ENCODE measurements at regions not wholly inside any gene's neighbourhood (a gene's known extent, or its start where the extent isn't known, plus 50 kb on each side); places are given as distances from the start of the nearest gene placed in this dataset.

DNA sequence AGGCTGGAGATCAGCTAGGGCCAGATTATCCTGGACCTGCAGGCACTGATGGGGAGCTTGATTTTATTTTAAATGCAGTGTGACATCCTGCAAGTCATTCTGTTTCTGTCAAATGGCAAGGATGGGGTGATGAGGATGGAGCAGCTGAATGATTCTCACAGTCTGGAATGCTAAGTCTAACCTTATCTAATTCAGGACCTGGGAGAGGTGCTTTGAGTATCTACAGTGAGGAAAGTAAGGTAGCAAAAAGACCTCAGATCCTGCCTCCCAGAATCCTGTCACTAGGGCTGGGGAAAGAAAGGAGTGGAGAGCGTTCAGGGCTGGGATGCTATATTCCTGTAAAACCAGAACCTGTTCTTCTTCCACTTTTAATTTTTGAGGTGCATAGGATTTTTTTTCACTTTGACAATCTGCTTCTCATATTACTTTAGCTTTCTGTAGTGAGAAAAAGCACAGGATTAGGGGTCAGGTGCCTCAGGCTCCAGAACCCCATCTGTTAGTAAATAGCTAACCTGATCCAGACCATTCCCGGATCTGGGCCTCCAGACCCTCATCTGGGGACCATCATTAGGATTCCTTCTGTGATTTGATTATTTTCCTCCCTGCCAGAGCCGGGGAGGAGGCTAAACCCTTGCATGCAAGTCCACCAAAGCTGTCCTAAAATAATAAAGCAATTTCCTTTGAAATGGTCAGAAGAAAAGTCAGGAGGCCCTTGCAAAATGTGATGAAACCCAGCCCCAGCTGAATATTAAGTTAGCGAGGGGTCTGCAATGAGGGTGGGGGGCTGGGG lies 54.7 kb downstream of the ASCL1 start:
- Histone ChIP-seq H4K8ac (ENCODE audit: extremely low read depth, insufficient read depth, low read length) (no peak overlapping the region), H3K18ac (ENCODE audit: extremely low read depth, low read length) (0 out of 2 replicates have a peak overlapping the region, but pooled peaks have one; percentile 19), H2BK12ac (ENCODE audit: low read depth, low read length) (0 out of 2 replicates have a peak overlapping the region, but pooled peaks have one; percentile 18), H4K5ac (ENCODE audit: insufficient read length, low read depth, low read length) (no peak overlapping the region), H3K9me3 (ENCODE audit: insufficient read depth in 2 of 2, low read depth in 1 of 2, low read length in 1 of 2) (no peaks in the 10 kb centered on the region), H3K4me1 (replicated peaks in 1 of 4; ENCODE audit: control insufficient read depth in 3 of 4, insufficient read depth in 4 of 4, low read length in 3 of 4) (peaks cover 2 to 15% (median 6%) of the 10 kb centered on the region in 4 experiments), H3K79me1 (ENCODE audit: low read depth, low read length) (no peaks in the 10 kb centered on the region), H2BK15ac (ENCODE audit: low read length) (no peak overlapping the region), H3K4me2 (ENCODE audit: insufficient read depth in 1 of 2, low read depth in 2 of 2, low read length in 2 of 2) (peak overlapping the region; percentile 16 to 62), H3K27me3 (replicated peaks in 1 of 4; ENCODE audit: control insufficient read depth in 3 of 4, extremely low read depth in 1 of 4, insufficient read depth in 3 of 4, low read length in 3 of 4) (no peaks in the 10 kb centered on the region), H3K23me2 (ENCODE audit: low read depth, low read length) (no peaks in the 10 kb centered on the region), H3K27ac (ENCODE audit: low read depth, low read length) (no peak overlapping the region), H3K9ac (replicated peaks in 1 of 4; ENCODE audit: extremely low read depth in 1 of 4, low read depth in 3 of 4, low read length in 3 of 4) (no peak overlapping the region), H4K91ac (replicated peaks; ENCODE audit: insufficient read length, low read length) (no peak overlapping the region), H3K79me2 (ENCODE audit: control insufficient read depth in 1 of 2, insufficient read depth in 2 of 2, low read length in 2 of 2) (no peaks in the 10 kb centered on the region), H2AFZ (ENCODE audit: low read length) (peak overlapping the region; percentile 47; the same call in 1 of the 2 replicates), H2BK20ac (ENCODE audit: low read length) (no peak overlapping the region), H3K14ac (ENCODE audit: insufficient read length) (no peak overlapping the region), H4K20me1 (replicated peaks in 1 of 2; ENCODE audit: control insufficient read depth in 1 of 2, insufficient read depth in 2 of 2, low read length in 2 of 2) (no peaks in the 10 kb centered on the region), H2BK5ac (ENCODE audit: low read depth, low read length) (no peak overlapping the region), H3K4me3 (ENCODE audit: extremely low read depth in 1 of 4, insufficient read depth in 2 of 4, low read depth in 3 of 4, low read length in 4 of 4) (peak overlapping the region in 1 of 4 experiments; percentile 33; a peak in 2 of 8 replicates), H2AK5ac (ENCODE audit: low read depth, low read length) (no peak overlapping the region), H3K36me3 (ENCODE audit: control insufficient read depth in 2 of 4, insufficient read depth in 4 of 4, low read length in 3 of 4) (no peaks in the 10 kb centered on the region), H3K23ac (ENCODE audit: insufficient read length) (no peak overlapping the region), H3K4ac (replicated peaks; ENCODE audit: insufficient read length, low read depth, low read length) (no peak overlapping the region), H2BK120ac (replicated peaks; ENCODE audit: low read depth, low read length) (no peak overlapping the region), H3K56ac (replicated peaks; ENCODE audit: insufficient read length, low read depth, low read length) (no peak overlapping the region)
- ChIA-PET CTCF (ENCODE audit: partially characterized antibody) (interaction anchor here (0.6 to 2.3 kb wide), 4 partner anchors 17 to 523 kb away, joined by 3 to 7 read pairs (median 4); no protein-coding TSS in a partner anchor), POLR2A (ENCODE audit: partially characterized antibody) (no interaction called here)
- WGBS, 2 experiments (ENCODE audit: extremely low coverage in 1 of 2, insufficient coverage in 1 of 2, insufficient read length in 1 of 2, insufficient replicate concordance in 2 of 2, low coverage in 1 of 2, low lambda C conversion rate in 2 of 2, missing lambda C conversion rate in 1 of 2), result 80% methylated on average over 3 of the region's 4 CpGs; no CpG with 5 or more reads in 1 of the 2 experiments
- no peak for DNase-seq (ENCODE audit: low read depth in 1 of 2, low spot score in 2 of 2)
- FAIRE-seq, result no peak
- TF ChIP-seq, protein P1, sequence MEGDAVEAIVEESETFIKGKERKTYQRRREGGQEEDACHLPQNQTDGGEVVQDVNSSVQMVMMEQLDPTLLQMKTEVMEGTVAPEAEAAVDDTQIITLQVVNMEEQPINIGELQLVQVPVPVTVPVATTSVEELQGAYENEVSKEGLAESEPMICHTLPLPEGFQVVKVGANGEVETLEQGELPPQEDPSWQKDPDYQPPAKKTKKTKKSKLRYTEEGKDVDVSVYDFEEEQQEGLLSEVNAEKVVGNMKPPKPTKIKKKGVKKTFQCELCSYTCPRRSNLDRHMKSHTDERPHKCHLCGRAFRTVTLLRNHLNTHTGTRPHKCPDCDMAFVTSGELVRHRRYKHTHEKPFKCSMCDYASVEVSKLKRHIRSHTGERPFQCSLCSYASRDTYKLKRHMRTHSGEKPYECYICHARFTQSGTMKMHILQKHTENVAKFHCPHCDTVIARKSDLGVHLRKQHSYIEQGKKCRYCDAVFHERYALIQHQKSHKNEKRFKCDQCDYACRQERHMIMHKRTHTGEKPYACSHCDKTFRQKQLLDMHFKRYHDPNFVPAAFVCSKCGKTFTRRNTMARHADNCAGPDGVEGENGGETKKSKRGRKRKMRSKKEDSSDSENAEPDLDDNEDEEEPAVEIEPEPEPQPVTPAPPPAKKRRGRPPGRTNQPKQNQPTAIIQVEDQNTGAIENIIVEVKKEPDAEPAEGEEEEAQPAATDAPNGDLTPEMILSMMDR (IDR thresholded peaks at IDR 0.05; ENCODE audit: control extremely low read depth in 1 of 3, insufficient read depth in 1 of 3, low read depth in 1 of 3, low read length in 3 of 3), result no peak
- TF ChIP-seq MAFK (IDR thresholded peaks at IDR 0.05; ENCODE audit: low read depth, low read length) (no peak), RXRA (IDR thresholded peaks at IDR 0.05; ENCODE audit: insufficient read depth, low read depth, low read length) (no peak), TAF1 (IDR thresholded peaks at IDR 0.05; ENCODE audit: low read depth, low read length) (no peak), KDM5A (IDR thresholded peaks at IDR 0.05; ENCODE audit: low read length) (no peak), BACH1 (IDR thresholded peaks at IDR 0.05; ENCODE audit: low read length) (no peak), SUZ12 (IDR thresholded peaks at IDR 0.05; ENCODE audit: low read length) (no peak), PHF8 (conservative IDR thresholded peaks at IDR 0.05; ENCODE audit: low read depth, low read length) (no peak), TBP (IDR thresholded peaks at IDR 0.05; ENCODE audit: low read depth, low read length) (no peak), EP300 (IDR thresholded peaks at IDR 0.05; ENCODE audit: borderline replicate concordance in 1 of 2, low read depth in 2 of 2, low read length in 2 of 2) (no peak)
